Mucosa of rectum (tissue), 2 donors: ENCODE measurements at regions not wholly inside any gene's neighbourhood (a gene's known extent, or its start where the extent isn't known, plus 50 kb on each side); places are given as distances from the start of the nearest gene placed in this dataset.

Source experiments
- H3K27ac ChIP-seq, 2 donors: one replicate each; pipeline ENCODE4 v1.7.0; 2013; ENCODE audit warnings: inconsistent platforms in 2 of 2, low read depth in 2 of 2, low read length in 2 of 2
- H3K27me3 ChIP-seq, 2 donors: one replicate each; pipeline ENCODE4 v1.7.0; 2013; ENCODE audit warnings: low read length in 2 of 2; ENCODE audit not compliant: control insufficient read depth in 2 of 2, insufficient read depth in 2 of 2
- H3K36me3 ChIP-seq, 2 donors: one replicate each; pipeline ENCODE4 v1.7.0; 2013; ENCODE audit warnings: low read length in 2 of 2; ENCODE audit not compliant: control insufficient read depth in 2 of 2, insufficient read depth in 2 of 2
- H3K4me1 ChIP-seq, 2 donors: one replicate each; pipeline ENCODE4 v1.7.0; 2013; ENCODE audit warnings: low read length in 2 of 2, mild to moderate bottlenecking in 1 of 2; ENCODE audit not compliant: control insufficient read depth in 2 of 2, insufficient read depth in 2 of 2
- H3K4me3 ChIP-seq, 2 donors: one replicate each; pipeline ENCODE4 v1.7.0; 2013; ENCODE audit warnings: low read length in 2 of 2
- H3K9ac ChIP-seq, 2 donors: one replicate each; pipeline ENCODE4 v1.7.0; 2013; ENCODE audit warnings: low read length in 2 of 2, low read depth in 1 of 2, mild to moderate bottlenecking in 1 of 2
- H3K9me3 ChIP-seq, 2 donors: one replicate each; pipeline ENCODE4 v1.7.0; 2013; ENCODE audit warnings: low read length in 2 of 2; ENCODE audit not compliant: control insufficient read depth in 2 of 2
- donor health status: healthy.
- donor health status: Normal muscosa, but diverticular disease.

- H3K36me3 ChIP-seq = no peaks in the 10 kb centered on the region
- no peak overlapping the region for H3K9ac ChIP-seq
- H3K4me1 ChIP-seq = peaks cover 0 to 2% of the 10 kb centered on the region in 2 donors
- H3K27me3 ChIP-seq = peaks cover 0 to 4% of the 10 kb centered on the region in 2 donors
- no peak overlapping the region for H3K4me3 ChIP-seq
- H3K27ac ChIP-seq = no peak overlapping the region
- H3K9me3 ChIP-seq = no peaks in the 10 kb centered on the region
These were observed 198.3 kb downstream of the BAMBI start for GRCh38 chr10:28875549-28876081.

- no peak overlapping the region for H3K9ac ChIP-seq
- H3K4me3 ChIP-seq = no peak overlapping the region
- no peak overlapping the region for H3K27ac ChIP-seq
- no peaks in the 10 kb centered on the region for H3K36me3 ChIP-seq
- peaks cover 0 to 4% of the 10 kb centered on the region in 2 donors for H3K27me3 ChIP-seq
- H3K4me1 ChIP-seq = peaks cover 0 to 2% of the 10 kb centered on the region in 2 donors
- no peaks in the 10 kb centered on the region for H3K9me3 ChIP-seq
These were observed 201.1 kb downstream of the BAMBI start for GRCh38 chr10:28878236-28878970.

DNA sequence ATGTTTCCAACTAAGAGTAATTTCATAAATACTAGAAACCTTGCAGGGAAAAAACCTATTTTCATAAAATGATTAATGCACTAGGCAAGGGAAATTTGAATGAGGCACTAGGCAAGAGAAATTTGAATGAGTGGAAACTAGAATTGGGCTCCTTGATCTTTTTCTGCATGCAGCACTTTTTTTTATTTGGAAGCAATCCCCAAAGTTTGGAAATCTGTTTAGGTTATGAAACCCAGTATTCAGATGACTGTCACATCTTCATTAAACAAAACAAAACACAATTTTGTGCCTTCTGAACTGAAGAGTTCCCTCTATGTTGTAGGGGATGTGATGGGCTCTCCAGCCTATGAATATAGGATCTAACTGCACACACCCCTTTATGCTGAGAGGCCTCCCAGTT lies 201.9 kb downstream of the BAMBI start:
- no peaks in the 10 kb centered on the region for H3K4me1 ChIP-seq
- H3K9me3 ChIP-seq = no peaks in the 10 kb centered on the region
- H3K27ac ChIP-seq = no peak overlapping the region
- H3K36me3 ChIP-seq = no peaks in the 10 kb centered on the region
- peaks cover 0 to 4% of the 10 kb centered on the region in 2 donors for H3K27me3 ChIP-seq
- H3K9ac ChIP-seq = no peak overlapping the region
- no peak overlapping the region for H3K4me3 ChIP-seq

DNA sequence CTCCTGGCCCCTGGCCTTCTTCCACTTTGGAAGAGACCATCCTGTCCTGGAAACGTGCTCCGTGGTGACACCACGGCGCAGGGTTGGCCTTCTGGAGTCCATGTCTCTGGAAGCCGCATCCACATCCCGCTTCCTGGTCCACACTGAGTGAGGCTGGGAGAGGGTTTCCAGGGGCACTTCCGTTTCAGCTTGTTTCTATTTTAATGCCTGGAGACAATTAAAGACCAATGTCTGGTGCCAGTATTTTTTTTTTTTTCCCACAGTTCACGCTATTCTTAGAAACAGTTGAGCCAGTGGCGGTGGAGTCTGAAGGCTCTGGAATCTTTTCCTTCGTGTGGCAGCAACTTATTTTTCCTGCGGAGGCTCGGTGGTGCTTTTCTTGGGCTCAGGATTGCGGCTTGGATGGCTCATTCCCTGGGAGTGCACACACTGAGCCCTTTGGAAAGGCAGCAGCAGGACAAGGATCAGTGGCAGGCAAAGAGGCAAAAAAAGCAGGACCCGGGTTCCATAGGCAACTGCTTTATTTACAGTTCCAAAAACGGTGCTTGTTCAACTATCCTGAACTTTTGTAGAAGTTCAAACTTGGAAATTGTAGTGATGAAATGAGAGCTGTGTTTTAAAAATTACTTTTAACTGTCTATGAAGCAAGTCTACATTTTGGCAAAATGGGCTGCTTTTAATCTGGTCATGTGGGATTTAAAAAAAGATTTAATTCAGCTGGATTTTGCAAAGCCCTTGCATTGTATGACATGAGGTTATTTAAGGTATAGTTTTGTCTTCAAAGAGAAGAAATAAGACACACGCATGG lies 202.8 kb downstream of the BAMBI start:
- no peak overlapping the region for H3K4me3 ChIP-seq
- peaks cover 0 to 4% of the 10 kb centered on the region in 2 donors for H3K27me3 ChIP-seq
- no peaks in the 10 kb centered on the region for H3K36me3 ChIP-seq
- H3K9ac ChIP-seq = no peak overlapping the region
- H3K4me1 ChIP-seq = no peaks in the 10 kb centered on the region
- no peaks in the 10 kb centered on the region for H3K9me3 ChIP-seq
- no peak overlapping the region for H3K27ac ChIP-seq

GRCh38 chr10:28880683-28880950 lies 203.3 kb downstream of the BAMBI start:
- no peaks in the 10 kb centered on the region for H3K36me3 ChIP-seq
- H3K27ac ChIP-seq = no peak overlapping the region
- H3K4me3 ChIP-seq = no peak overlapping the region
- H3K9me3 ChIP-seq = no peaks in the 10 kb centered on the region
- H3K4me1 ChIP-seq = no peaks in the 10 kb centered on the region
- H3K9ac ChIP-seq = no peak overlapping the region
- peaks cover 0 to 4% of the 10 kb centered on the region in 2 donors for H3K27me3 ChIP-seq

- Histone ChIP-seq H3K27ac (no peak overlapping the region), H3K9ac (no peak overlapping the region)
These were observed 204.0 kb downstream of the BAMBI start for GRCh38 chr10:28881171-28881882.

DNA sequence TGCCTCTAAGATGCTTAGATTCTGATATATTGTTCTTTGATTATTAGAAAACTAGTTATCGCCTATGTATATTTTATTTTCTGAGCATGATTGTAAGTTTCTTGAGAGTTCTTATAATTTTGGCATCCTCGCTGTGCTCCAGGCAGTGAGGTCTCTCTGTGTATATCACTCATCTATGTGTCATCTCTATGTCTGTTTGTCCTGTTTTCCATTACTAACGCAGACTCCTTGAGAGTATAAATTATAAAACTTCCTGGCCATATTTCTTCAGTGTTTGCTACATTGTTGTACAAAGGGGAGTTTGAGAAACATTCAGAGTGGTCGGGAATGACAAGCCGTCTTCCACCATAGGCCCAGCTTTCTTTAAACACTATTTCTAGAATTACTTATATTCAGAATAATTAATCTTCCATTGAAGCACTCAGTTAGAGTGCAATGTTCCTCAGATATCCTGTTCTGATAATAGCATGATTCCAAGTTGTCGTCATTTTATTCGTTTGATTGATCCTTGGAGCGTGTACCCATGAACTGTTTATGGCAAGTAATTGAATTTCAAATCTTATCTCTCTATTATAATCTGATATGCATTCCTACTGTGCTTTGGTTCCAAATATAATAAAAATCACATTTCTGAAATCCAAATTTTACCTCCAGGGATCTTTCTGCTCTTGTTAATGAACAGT lies 206.6 kb downstream of the BAMBI start:
- no peak overlapping the region for H3K27ac ChIP-seq

More at GRCh38 chr10:28881171-28881882, 204.0 kb downstream of the BAMBI start:
- no peak overlapping the region for H3K4me3 ChIP-seq
- no peaks in the 10 kb centered on the region for H3K36me3 ChIP-seq
- H3K27me3 ChIP-seq = peaks cover 0 to 4% of the 10 kb centered on the region in 2 donors
- H3K4me1 ChIP-seq = no peaks in the 10 kb centered on the region
- H3K9me3 ChIP-seq = no peaks in the 10 kb centered on the region

GRCh38 chr10:28890121-28890950 lies 213.0 kb downstream of the BAMBI start:
- Histone ChIP-seq H3K9ac (no peak overlapping the region), H3K36me3 (no peaks in the 10 kb centered on the region), H3K27me3 (no peaks in the 10 kb centered on the region), H3K9me3 (no peaks in the 10 kb centered on the region), H3K4me3 (no peak overlapping the region), H3K4me1 (no peaks in the 10 kb centered on the region), H3K27ac (no peak overlapping the region)

More for the DNA sequence above, 206.6 kb downstream of the BAMBI start:
- H3K36me3 ChIP-seq = no peaks in the 10 kb centered on the region
- H3K4me1 ChIP-seq = no peaks in the 10 kb centered on the region
- no peaks in the 10 kb centered on the region for H3K27me3 ChIP-seq
- no peaks in the 10 kb centered on the region for H3K9me3 ChIP-seq
- H3K9ac ChIP-seq = no peak overlapping the region
- no peak overlapping the region for H3K4me3 ChIP-seq

- Histone ChIP-seq H3K4me3 (no peak overlapping the region), H3K36me3 (no peaks in the 10 kb centered on the region), H3K4me1 (no peaks in the 10 kb centered on the region), H3K9ac (no peak overlapping the region), H3K27me3 (no peaks in the 10 kb centered on the region), H3K9me3 (no peaks in the 10 kb centered on the region), H3K27ac (no peak overlapping the region)
These were observed 213.9 kb downstream of the BAMBI start for GRCh38 chr10:28891058-28891713.
